ENCODE measurements at regions not wholly inside any gene's neighbourhood (a gene's known extent, or its start where the extent isn't known, plus 50 kb on each side); places are given as distances from the start of the nearest gene placed in this dataset.

DNA sequence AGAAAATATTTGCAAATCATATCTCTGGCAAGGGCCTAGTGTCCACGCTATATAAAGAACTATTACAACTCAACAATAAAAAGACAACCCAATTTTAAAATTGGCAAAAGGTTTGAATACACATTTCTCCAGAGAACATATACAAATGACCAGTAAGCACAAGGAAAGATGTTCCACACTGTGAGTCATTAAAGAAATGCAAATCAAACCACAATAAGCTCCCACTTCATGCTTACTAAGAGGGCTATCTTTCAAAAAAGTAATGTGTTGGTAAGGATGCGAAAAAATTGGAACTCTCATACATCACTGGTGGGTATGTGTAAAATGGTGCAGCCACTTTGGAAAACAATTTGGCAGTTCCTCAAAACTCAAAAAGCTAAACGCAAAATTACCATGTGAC, 884.0 kb upstream of the INTU start:
- TF ChIP-seq CTCF (IDR thresholded peaks at IDR 0.05; ENCODE audit: low read depth, low read length, poor library complexity, severe bottlenecking): no peak
- TF ChIP-seq EZH2phosphoT487 (IDR thresholded peaks at IDR 0.05; ENCODE audit: borderline replicate concordance, low read length): no peak
